ENCODE measurements at regions not wholly inside any gene's neighbourhood (a gene's known extent, or its start where the extent isn't known, plus 50 kb on each side); places are given as distances from the start of the nearest gene placed in this dataset.

DNA sequence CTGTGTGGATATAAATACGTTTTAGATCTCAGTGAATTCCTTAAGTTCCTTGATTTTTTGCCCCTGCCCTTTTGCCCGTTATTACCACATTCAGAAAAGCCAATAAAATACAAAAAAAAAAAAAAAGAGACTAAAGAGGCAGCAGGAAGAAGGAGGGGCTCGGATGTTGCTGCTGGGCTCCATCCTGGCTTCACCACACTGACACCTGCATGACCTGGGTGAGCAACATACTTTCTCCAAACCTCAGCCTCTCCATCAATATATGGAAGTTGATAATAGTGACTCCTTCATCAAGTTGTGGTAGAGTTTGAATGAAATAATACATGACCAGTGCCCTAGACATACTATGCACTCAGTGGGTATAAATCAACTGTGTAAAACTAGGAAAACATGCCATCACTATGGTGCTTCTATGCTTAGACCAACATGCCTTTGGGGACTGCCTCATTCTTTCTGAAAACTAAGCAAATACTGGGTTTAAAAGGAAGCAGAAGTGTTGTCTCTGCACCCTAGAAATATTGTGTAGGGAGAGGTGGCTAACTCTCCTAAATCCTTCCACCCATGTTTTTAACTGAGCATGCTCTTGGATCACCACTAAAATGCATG lies 243.0 kb downstream of the PIK3R1 start:
- Histone ChIP-seq H3K27me3 (no peaks in the 10 kb centered on the region), H3K27ac (no peak overlapping the region), H3K4me3 (no peak overlapping the region), H3K36me3 (no peaks in the 10 kb centered on the region), H3K9ac (no peak overlapping the region), H3K4me1 (no peaks in the 10 kb centered on the region), H3K9me3 (no peaks in the 10 kb centered on the region), H3K4me2 (no peak overlapping the region), H4K20me1 (no peaks in the 10 kb centered on the region)
- TF ChIP-seq Cebpa-rat (IDR thresholded peaks at IDR 0.05) = no peak

DNA sequence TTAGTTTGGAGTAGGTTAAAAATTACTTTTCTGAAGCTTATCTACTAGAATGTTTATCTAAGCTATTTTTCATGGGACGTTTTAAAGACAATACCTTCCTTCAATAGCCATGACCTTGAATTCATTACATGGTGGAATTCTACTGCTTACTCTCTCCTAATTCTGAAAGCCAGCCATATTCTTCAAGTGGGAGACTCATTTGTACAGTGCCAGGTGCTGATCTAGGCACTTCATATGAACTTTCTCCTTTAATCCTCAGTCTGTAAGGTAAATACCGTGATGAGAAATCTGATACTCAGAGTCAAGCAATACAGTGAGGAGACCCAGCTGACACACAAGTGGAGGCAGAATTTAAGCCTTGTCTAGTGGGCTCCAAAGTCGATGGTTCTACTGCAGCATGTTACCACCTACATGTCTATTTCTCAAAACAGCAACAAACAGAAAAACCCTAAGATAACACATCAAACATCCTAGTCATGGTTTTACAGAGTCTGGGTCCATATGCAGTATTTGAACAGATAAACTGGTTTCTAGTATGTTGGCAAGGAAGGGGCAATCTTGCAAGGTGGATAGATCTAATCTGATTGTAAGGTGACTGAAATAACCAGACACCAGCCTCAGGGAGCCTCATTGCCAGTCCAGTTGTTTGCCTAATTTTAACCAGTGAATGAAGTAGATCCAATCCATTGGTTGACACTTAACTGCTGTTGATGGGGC lies 243.7 kb downstream of the PIK3R1 start:
- H3K4me2 ChIP-seq = no peak overlapping the region
- H3K27ac ChIP-seq = no peak overlapping the region
- H3K9ac ChIP-seq = no peak overlapping the region
- no peaks in the 10 kb centered on the region for H3K9me3 ChIP-seq
- no peaks in the 10 kb centered on the region for H3K4me1 ChIP-seq
- no peak overlapping the region for H3K4me3 ChIP-seq
- no peaks in the 10 kb centered on the region for H3K27me3 ChIP-seq
- no peaks in the 10 kb centered on the region for H3K36me3 ChIP-seq
- TF ChIP-seq Cebpa-rat (IDR thresholded peaks at IDR 0.05) = no peak
- H4K20me1 ChIP-seq = no peaks in the 10 kb centered on the region

DNA sequence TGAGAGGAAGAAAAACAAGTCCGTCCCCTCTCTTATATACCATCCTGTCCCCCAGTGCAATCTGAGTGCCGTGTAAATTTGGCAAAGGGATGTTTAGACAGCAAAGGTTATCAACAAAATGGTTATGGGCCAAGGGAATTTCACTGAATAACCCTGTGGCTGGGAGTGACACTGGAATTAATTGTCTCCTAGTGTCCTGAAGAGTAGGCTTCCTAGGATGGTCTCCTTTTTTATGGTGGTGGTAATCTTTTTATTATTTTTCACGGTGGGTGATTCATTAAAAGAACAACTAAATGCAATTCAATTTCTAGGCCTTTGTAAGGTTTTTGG lies 244.2 kb downstream of the PIK3R1 start:
- TF ChIP-seq Cebpa-rat (IDR thresholded peaks at IDR 0.05) = no peak
- H3K36me3 ChIP-seq = no peaks in the 10 kb centered on the region
- no peaks in the 10 kb centered on the region for H4K20me1 ChIP-seq
- H3K9me3 ChIP-seq = no peaks in the 10 kb centered on the region
- no peak overlapping the region for H3K4me2 ChIP-seq
- H3K27ac ChIP-seq = no peak overlapping the region
- no peak overlapping the region for H3K4me3 ChIP-seq
- no peak overlapping the region for H3K9ac ChIP-seq
- H3K27me3 ChIP-seq = no peaks in the 10 kb centered on the region
- peaks cover 5% of the 10 kb centered on the region for H3K4me1 ChIP-seq

DNA sequence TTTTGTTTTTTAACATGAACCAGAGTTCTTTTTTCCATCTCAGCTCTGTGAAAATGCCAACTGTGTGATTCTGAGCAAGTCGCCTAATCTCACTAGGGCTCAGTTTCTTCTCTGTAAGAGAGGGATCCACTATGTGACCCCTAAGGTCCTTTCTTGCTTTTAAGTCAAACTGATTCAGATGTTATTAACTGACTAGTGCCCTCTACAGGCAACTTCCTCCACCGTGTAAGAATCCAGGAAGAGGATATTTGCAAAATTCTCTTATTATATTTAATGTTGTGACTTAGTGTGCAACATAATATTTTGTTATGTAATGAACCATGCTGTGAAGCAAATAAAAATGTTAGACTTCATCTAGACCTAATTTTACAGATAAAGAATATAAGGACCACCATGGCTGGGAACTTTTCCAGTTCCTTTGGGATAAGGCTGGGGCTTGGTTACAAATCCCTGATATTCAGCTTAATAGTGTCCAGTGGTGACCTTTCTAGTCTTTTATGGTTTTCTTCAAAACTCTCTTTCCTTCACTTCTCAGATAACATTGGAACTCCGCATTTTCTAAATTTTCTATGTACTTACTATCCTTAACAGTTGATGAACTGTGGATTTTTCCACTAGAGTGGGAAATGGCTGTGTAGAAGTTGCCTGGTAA lies 244.7 kb downstream of the PIK3R1 start:
- no peak for TF ChIP-seq Cebpa-rat (IDR thresholded peaks at IDR 0.05)
- Histone ChIP-seq H3K4me2 (no peak overlapping the region), H4K20me1 (no peaks in the 10 kb centered on the region), H3K9me3 (no peaks in the 10 kb centered on the region), H3K36me3 (no peaks in the 10 kb centered on the region), H3K4me1 (peaks cover 10% of the 10 kb centered on the region), H3K27ac (no peak overlapping the region), H3K9ac (no peak overlapping the region), H3K27me3 (no peaks in the 10 kb centered on the region), H3K4me3 (no peak overlapping the region)

DNA sequence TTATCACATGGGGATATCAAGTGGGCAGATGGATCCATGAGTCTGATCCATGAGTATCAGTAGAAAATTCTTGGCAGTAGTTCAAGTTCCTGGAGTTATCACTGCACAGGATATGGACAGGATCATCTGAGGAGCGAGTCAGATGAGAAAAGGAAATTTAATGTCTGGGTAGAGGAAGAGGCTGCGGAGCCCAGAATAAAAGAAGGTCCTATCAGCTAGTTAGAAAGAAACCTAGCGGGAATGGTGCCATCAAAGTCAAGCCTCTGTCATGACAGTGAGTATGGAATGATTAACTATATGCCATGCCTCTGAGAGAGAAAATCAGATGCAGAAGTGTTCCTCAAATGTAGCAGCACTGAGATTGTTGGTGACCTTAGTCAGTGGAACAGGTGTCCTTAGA lies 248.1 kb downstream of the PIK3R1 start:
- Histone ChIP-seq H3K36me3 (no peaks in the 10 kb centered on the region), H3K4me1 (peaks cover 13% of the 10 kb centered on the region), H4K20me1 (no peaks in the 10 kb centered on the region), H3K27ac (no peak overlapping the region), H3K4me3 (no peak overlapping the region), H3K4me2 (no peak overlapping the region), H3K9me3 (no peaks in the 10 kb centered on the region), H3K9ac (no peak overlapping the region), H3K27me3 (no peaks in the 10 kb centered on the region)
- TF ChIP-seq Cebpa-rat (IDR thresholded peaks at IDR 0.05) = no peak

DNA sequence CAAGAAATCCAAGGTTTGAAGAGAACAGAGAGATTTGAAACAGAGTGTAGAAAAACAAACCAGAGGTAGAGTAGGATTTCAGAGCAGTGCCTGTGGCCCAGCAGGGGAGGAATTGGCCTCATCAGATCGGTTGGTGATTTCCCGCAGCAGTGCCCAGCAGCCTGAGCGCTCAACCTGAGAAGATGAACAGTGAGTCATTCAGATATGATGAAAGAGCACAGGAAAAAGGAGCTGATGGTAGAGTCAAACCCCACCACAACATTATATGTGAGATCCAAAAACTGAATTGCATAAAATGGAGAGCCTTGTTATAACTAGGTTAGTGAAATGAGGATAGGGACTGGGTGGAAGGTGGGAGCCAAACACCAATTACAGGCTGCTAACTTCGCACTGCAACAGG lies 248.9 kb downstream of the PIK3R1 start:
- H3K36me3 ChIP-seq = no peaks in the 10 kb centered on the region
- H3K9ac ChIP-seq = no peak overlapping the region
- TF ChIP-seq Cebpa-rat (IDR thresholded peaks at IDR 0.05) = no peak
- H3K27ac ChIP-seq = no peak overlapping the region
- no peak overlapping the region for H3K4me3 ChIP-seq
- H3K27me3 ChIP-seq = no peaks in the 10 kb centered on the region
- H3K4me1 ChIP-seq = peaks cover 13% of the 10 kb centered on the region
- H3K4me2 ChIP-seq = peak overlapping the region; percentile 38; the same call in 1 of the 2 replicates
- no peaks in the 10 kb centered on the region for H4K20me1 ChIP-seq
- no peaks in the 10 kb centered on the region for H3K9me3 ChIP-seq

DNA sequence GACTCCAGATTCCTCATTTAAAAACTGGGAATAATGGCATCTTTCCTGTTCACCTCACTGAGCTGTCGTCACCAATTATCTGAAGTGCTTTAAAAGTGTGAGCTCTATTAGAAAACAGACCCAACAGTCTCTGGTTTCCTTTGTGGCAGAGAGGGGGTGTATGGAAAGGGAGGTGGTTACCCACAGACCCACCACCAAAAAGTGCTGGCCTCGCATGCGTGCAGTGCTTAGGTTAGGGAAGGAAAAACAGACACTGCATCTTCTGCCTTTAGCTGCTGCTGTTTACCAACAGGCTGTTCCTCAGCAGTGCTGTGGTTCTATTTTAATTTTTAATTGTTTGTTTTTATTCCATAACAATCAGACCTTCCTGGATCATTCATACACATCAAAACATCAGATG lies 249.6 kb downstream of the PIK3R1 start:
- Histone ChIP-seq H3K4me2 (peak overlapping the region; percentile 38), H3K9ac (no peak overlapping the region), H4K20me1 (no peaks in the 10 kb centered on the region), H3K9me3 (no peaks in the 10 kb centered on the region), H3K27me3 (no peaks in the 10 kb centered on the region), H3K4me3 (no peak overlapping the region), H3K27ac (no peak overlapping the region), H3K36me3 (no peaks in the 10 kb centered on the region), H3K4me1 (peaks cover 13% of the 10 kb centered on the region)
- TF ChIP-seq Cebpa-rat (IDR thresholded peaks at IDR 0.05) = no peak

DNA sequence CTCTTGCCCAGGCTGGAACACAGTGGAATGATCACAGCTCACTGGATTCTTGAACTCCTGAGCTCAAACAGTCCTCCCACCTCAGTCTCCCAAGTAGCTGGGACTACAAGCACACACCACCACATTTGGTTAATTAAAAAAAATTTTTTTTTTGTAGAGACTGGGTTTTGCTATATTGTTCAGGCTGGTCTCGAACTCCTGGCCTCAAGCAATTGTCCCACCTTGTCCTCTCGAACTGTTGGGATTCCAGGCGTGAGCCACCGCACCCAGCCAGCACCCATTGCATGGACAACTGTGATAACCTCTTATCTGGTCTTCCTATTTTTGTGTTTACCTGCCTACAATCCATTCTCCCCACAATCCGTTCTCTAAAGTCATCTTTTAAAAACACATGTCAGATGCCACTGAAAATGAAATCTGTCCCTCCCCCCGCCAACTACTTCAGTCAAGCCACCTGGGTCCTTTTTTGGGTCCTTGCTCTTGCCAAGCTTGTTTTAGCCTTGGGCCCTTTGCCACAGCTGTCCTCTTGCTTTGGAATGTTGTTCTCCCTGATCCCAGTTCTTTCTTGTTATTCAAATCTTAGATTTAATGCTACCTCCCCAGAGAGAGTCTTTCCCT lies 250.5 kb downstream of the PIK3R1 start:
- Histone ChIP-seq H4K20me1 (no peaks in the 10 kb centered on the region), H3K27ac (no peak overlapping the region), H3K4me2 (no peak overlapping the region), H3K36me3 (no peaks in the 10 kb centered on the region), H3K9me3 (no peaks in the 10 kb centered on the region), H3K9ac (no peak overlapping the region), H3K4me3 (no peak overlapping the region), H3K4me1 (peaks cover 13% of the 10 kb centered on the region), H3K27me3 (no peaks in the 10 kb centered on the region)
- no peak for TF ChIP-seq Cebpa-rat (IDR thresholded peaks at IDR 0.05)

DNA sequence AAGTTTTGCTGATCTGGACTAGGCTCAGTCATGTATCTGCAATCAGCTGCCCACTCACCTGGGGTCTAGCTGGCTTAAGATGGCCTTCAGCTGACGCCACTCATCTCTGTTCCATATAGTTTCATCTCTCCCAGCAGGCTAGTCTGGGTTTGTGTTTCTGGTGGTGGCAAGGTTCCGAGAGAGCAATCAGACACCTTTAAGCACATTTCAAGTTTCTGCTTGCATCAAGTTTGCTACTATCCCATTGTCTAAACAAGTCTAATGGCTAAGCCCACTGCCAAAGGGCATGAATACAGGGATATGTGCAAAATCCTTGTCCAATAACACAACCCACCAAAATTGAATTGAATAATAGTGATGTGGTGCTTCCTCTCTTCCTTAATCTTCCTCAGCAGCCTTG lies 251.7 kb downstream of the PIK3R1 start:
- Histone ChIP-seq H3K9ac (no peak overlapping the region), H4K20me1 (no peaks in the 10 kb centered on the region), H3K4me1 (peaks cover 13% of the 10 kb centered on the region), H3K27me3 (no peaks in the 10 kb centered on the region), H3K4me2 (no peak overlapping the region), H3K4me3 (no peak overlapping the region), H3K9me3 (no peaks in the 10 kb centered on the region), H3K36me3 (no peaks in the 10 kb centered on the region), H3K27ac (no peak overlapping the region)
- TF ChIP-seq Cebpa-rat (IDR thresholded peaks at IDR 0.05) = no peak

DNA sequence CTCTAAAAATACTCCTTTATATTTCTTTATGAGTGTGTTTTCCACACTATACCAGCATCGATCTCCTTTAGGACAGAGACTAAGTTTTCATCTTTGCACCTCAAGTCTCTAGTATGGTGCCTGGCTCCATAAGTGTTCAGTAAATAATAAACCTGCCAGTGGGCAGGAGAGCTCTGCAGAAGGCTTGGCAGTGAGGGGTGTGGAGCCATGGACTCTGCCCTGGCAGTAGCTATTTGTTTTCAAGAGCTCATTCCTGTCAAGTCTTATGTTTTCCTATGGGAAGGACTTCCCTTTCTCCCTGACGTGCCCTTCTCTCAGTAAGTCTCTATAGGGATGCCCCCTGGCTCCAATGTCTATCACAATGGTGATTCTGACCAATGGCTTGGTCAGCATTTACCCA lies 252.2 kb downstream of the PIK3R1 start:
- no peak overlapping the region for H3K9ac ChIP-seq
- H3K27me3 ChIP-seq = no peaks in the 10 kb centered on the region
- no peaks in the 10 kb centered on the region for H3K36me3 ChIP-seq
- no peak for TF ChIP-seq Cebpa-rat (IDR thresholded peaks at IDR 0.05)
- no peak overlapping the region for H3K4me3 ChIP-seq
- H4K20me1 ChIP-seq = no peaks in the 10 kb centered on the region
- no peak overlapping the region for H3K27ac ChIP-seq
- H3K4me2 ChIP-seq = no peak overlapping the region
- no peaks in the 10 kb centered on the region for H3K9me3 ChIP-seq
- H3K4me1 ChIP-seq = peaks cover 13% of the 10 kb centered on the region
